LNCAP (cell line): ENCODE measurements at regions not wholly inside any gene's neighbourhood (a gene's known extent, or its start where the extent isn't known, plus 50 kb on each side); places are given as distances from the start of the nearest gene placed in this dataset.

ENCODE experiments used
- CTCF ChIP-seq: fragments of 450-650 bp; IDR thresholded peaks from 2 replicates; pipeline ENCODE4 v1.5.1; 2017; ENCODE audit warnings: mild to moderate bottlenecking

- TF ChIP-seq CTCF = no peak
Measured at GRCh38 chr2:181779288-181780021, 99.1 kb upstream of the NEUROD1 start.

- no peak for TF ChIP-seq CTCF
Measured at GRCh38 chr2:181780047-181780651, 99.8 kb upstream of the NEUROD1 start.

- no peak for TF ChIP-seq CTCF
Measured at GRCh38 chr2:181780657-181781056, 100.3 kb upstream of the NEUROD1 start.

- no peak for TF ChIP-seq CTCF
Measured at GRCh38 chr2:181781078-181781786, 100.9 kb upstream of the NEUROD1 start.

DNA sequence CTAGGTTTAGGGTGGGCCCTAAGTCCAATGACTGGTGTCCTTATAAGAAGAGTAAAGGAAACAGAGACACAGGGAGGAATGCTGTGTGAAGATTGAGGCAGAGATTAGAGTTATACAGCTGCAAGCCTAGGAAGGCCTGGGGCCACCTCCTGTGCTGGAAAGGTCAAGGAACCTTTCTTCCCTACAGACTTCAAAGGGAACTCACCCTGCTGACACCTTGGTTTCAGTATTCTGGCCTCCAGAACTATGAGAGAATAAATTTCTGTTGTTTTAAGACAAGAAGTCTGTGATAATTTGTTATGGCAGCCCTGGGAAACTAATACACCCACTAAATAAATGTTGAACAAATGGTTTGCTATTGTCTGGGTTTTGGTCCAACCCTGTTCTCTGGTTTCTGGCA lies 102.3 kb upstream of the NEUROD1 start:
- TF ChIP-seq CTCF = no peak

DNA sequence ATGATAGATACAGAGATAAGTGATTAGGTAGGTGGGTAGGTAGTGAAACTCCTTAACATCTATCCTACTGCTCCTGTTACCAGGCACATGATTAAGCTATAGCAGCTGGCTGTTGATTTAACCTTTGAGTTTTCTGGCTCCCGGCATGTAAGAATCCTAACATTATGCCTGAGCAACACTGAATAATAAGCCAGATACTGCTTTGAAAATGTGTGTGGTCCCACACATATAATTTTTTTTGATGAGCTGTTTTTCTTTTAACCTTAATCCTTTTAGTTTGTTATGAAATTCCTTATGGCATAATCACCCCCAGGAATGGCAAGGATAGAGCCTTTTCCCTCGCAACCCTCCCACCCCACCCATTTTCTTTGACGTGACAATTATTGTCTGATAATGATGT lies 104.2 kb upstream of the NEUROD1 start:
- TF ChIP-seq CTCF = no peak

GRCh38 chr2:181785691-181786344 lies 105.5 kb upstream of the NEUROD1 start:
- TF ChIP-seq CTCF = no peak
